HG02938 (cell line): ENCODE measurements at regions not wholly inside any gene's neighbourhood (a gene's known extent, or its start where the extent isn't known, plus 50 kb on each side); places are given as distances from the start of the nearest gene placed in this dataset.
"Not testable (repeated sequence)": the region's sequence is repeated elsewhere in the genome, so short reads cannot be mapped to it uniquely, and the experiment has no call there.

Experiments
- ATAC-seq: cut with Tn5 transposase; IDR thresholded peaks from one replicate; pipeline ENCODE4 v1.9.1; 2021; ENCODE audit warnings: mild to moderate bottlenecking, moderate library complexity; ENCODE audit not compliant: unreplicated experiment

DNA sequence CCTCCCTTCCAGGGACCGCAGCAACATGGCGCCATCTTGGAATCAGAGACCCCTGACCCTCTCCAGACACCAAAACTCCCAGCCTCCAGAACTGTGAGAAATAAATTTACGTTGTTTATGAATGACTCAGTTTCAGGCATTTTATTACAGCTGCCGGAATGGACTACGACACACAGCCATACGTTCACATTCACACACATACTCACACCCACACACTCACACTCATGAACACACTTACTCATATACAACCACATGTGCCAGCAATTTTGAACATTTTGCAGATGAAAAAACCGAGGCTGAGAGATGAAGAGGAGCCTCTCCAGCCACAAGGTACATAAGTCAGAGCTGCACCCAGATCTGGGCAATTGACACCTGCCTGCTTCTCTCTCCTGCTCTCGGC, 151.0 kb upstream of the RAB4A start:
- no peak for ATAC-seq

DNA sequence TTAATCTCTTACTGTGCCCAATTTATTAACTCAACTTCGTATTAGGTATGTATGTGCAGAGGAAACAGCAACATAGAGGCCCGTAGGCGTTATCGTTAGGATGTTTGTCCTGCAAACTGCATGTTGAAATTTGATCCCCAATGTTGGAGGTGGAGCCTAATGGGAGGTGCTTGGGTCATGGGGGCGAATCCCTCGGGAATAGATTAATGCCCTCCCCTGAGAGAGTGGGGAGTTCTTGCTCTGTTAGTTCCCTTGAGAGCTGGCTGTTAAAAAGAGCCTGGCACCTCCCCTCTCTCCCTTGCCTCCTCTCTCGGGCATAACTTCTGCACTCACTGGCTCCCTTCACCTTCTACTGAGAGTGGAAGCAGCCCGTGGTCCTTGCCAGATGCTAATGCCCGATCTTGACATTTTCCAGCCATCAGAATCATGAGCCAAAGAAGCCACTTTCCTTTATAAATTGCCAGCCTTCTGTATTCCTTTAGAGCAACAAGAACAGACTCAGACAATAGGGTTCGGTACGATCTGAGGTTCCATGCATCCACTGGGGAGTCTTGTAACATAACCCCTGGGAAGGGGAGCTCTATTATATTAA, 149.0 kb upstream of the RAB4A start:
- ATAC-seq = no peak

DNA sequence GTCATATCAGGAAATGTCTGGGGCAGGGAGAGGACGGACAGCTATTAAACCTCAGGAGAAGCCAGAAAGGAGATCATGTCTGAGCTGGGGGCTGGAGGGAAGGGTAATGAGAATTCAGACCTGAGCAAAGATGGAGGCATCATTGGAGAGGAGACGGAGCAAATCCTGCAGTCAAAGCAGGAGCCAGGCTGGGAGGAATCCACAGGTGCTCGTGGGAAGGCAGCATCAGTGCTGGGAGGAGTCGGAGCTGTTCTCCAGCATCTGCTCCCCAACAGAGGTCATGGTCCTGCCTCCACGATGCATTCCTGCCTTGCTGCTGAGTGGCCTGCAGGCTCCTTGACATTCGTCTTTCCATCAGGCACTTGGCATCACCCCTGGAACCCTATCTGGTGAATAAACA, 148.3 kb upstream of the RAB4A start:
- ATAC-seq = no peak

DNA sequence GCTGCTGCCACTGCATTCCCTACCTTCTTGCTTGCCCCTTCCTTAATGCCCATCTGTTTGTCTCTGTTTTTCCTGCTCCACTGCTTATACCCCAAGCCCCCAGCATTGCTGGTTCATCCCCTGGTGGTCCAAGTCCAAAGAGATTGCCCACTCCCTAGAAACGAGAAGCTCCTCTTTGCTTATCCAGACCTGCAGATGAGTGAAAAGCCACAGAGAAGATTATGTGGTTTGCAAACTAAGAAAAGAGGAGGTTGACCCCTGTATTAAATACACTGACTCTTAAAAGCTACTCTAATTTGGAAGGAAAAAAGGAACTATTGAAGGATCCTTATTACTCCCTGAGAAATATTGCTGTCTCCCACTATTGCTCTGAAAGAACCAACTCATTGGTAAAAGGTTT, 146.8 kb upstream of the RAB4A start:
- no peak for ATAC-seq

DNA sequence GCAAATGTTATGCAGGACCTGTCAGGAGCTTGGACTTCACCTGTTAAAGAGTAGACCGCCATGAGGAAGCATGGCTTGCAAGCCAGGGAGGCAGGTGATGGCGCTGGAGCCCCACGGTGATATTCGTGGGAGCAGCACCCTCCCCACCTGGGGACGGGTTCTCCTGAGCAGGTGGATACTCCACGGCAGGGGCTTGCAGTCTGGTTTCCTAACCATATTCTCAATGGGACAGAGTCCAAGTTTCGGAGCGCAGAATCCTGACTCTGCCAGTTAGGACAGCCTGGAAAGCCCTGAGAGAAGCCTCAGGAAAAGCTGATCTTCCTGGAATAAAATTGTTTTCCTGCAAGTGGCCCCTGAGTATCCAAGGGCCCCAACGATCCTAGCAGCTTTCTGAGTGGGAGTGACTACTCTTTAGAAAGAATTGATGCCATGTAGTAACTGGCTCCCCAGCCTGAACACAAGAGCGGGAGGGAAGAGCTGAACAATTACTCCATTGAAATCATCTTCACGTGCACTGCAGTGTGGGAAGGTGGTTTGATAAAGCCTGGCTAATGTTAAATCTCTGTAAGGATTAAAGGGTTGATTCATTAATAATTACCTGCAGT, 146.3 kb upstream of the RAB4A start:
- no peak for ATAC-seq

DNA sequence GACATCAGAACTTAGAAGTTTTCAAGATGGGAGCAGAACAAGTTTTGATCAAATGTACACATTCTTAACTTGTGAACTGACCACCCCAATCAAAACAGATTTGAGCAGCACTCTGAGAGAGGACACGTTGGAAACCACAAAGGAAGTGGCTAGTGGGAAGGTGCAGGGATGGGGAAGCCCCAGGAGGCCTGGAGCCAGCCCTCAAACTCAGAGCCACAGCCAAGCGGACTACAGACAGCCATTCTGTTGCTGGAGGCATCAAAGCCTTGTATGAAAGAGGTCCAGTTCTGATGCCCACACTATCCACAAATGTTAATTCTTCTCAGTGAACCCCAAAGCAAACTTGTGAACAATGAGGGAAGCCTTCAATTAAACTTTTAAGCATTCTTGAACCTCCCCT, 143.6 kb upstream of the RAB4A start:
- ATAC-seq = peak; percentile 52

DNA sequence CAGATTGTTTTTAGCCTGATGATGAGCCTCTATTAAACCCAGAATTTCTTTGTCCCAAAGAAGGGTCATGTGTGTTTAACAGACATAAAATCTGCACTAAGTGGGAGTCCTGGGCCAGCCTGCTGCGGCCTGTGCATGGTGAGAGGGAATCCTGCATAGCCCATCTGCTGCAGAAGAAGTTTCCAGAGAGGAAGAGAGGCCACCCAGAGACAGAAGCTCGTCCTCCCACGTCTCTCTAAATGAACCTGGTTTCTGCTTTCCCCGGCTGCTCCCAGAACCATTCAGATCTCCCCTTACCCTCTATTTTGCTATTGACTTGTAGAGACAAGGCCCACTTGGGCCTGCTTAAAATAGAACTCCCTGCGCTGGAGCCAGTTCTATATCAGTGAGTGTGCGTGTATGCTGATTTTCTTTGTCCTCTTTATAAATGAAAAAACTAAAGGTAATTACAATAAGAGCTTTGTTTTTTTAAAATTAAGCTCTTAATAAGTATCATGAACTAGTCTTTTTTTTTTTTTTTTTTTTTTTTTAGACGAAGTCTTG, 142.8 kb upstream of the RAB4A start:
- ATAC-seq = no peak

DNA sequence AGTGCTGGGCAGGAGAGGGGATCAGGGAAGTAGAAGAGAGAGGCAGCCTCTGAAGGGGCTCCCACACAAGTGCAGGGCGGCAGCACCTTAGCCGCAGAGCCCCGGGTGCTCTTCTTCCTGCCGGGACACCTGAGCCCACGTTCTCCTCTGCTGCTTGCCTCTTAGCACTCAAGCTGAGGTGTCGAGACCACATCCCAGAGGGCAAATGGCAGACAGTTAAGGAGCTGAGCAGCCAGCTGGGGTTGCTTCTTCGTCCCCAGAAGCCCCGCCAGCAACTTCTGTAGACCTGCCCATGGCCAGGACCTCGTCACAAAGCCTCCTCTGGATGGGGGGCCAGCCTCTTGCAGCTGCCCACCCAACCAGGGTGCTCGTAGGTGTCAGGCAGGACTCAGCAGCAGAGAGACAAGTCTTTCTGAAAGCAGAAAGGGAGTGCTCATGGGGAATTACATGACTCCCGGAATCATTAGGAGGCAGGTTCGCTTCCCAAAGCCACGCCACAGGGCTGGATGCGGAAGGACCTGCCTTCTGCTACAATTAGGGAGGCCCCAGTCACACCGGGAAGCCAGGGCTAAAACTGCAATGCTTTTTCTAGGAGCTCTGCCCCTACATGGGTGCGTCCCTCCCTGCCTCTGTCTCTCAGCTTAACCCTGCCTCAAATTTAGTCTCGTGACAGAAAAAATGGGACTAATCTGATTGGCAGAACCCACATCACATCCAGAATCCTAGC, 141.4 kb upstream of the RAB4A start:
- ATAC-seq = no peak

DNA sequence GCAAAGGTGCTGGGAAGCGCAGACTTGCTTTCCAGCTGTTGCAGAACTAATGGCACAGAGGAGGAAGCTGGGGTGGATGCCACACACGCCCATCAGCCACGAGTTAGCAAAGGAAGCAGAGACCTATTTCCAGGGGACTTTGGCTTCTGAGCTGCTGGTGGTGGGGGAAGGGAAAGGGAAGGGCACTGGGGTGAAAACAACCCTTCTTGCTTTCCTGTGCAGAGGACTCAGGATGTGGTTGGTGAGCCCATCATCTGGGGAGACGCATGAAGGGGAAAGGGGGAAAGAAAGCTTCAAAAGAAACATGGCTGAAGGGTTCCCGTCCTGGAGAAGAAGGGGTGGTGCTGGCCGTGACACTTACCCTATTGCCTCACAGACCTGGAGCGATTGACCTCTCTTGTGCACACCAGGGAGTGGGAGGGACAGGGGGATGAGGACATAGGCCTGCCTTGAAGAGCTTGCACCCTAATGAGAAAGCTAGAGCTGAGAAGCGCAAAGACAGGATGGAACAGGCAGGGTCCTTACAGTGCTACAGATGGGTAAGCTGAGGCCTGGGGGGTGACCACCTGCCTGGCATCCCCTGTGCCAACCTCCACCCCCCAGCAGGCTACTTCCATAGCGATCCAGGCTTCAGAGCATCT, 140.8 kb upstream of the RAB4A start:
- ATAC-seq = no peak

DNA sequence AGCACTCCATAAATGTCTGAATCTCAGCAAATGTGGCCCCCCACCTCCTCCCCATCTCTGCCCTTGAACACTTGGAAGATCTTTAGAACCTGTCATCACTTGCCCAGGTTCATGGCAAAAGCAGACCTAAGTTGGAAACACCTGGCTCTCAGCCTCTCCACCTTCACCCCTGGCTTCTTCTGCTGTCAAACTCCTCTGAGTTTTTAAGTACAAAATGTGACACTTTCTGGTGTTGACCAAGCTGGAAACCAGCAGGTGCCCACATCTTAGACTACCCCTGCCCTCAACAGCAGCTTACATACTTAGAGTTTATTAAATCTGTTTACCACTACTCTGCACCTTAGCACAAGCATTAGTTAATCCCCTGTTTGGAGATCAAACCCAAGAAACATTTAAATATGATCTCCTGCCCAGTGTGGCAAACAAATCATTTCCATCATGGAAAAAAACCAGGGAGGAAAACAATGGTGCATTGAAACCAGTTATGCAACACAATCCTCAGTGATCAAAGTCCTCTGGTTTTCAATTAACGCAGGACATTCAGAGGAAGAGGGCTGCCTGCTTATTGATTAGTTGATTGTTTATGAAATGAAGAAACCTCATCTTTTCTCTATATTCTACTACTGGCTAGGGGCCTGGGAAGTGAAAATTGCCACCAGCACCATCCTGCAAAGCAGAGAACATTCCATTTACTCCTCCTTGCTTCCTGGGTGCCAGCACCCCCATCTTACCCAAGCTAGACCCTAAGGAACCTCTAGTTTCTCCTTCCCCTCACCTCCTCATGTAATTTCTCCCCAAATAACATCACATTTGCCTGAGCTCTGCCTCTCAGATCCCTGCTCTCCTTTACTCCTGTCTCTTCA, 139.4 kb upstream of the RAB4A start:
- no peak for ATAC-seq

DNA sequence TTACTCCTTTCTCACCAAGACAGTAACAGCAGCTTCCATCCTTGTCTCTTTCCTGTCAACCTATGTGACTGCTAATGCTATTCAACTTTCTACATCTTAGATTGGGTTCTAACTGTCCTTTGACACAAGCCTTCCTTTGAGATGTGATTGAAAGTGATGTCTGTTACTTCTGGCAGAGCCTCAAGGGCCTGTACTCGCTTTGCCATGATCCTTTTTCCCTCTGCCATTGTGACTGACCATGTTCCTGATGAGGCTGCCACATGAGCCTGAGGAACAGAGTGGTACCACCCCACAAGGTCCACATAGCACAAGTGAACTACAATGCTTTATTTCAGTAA, 138.8 kb upstream of the RAB4A start:
- no peak for ATAC-seq

DNA sequence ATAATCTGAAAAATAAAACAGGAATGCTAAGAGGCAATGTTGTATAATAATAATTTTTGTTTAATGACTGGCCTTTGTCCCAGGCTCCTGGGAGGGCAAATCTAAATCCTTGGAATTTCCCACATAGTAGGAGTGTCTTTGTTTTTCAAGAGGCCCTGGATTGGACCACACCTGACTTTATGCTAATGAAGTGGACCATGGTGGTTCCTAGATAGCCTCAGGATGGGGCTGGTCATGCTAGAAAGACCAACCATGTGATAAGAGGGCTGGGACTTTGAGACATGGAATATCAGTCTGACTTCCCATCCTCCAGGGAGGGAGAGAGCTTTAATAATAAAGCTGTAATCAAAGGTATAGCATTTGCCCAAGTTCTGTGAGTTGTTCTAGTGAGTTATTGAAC, 138.2 kb upstream of the RAB4A start:
- no peak for ATAC-seq

DNA sequence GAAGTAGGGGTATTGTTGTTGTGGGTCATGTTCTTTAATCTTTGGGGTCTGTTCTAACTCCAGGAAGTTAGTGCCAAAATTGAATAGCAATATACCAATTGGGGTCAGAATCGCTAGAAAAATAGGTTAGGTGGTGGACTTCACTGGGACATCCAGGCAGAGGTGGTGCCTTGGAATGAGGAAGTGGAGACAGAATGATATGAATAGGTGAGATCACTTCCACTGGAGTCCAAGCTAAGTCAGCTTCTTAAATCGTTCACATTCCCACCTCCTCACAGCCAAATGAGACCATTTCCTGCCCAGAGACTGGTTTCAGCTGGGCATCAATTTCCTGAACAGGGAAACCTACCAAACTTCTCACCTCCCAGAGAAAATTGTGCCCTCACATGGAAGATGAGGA, 137.8 kb upstream of the RAB4A start:
- ATAC-seq = no peak

DNA sequence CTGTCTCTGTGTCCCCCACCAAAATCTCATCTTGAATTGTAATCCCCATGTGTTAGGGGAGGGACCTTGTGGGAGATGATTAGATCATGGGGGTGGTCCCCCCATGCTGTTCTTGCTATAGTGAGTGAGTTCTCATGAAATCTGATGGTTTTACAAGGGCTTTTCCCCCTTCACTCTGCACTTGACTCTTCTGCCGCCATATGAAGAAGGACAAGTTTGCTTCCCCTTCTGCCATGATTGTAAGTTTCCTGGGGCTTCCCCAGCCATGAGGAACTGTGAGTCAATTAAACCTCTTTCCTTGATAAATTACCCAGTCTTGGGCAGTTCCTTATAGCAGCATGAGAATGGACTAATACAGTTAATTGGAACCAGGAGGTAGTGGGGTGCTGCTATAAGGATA, 137.1 kb upstream of the RAB4A start:
- no peak for ATAC-seq

DNA sequence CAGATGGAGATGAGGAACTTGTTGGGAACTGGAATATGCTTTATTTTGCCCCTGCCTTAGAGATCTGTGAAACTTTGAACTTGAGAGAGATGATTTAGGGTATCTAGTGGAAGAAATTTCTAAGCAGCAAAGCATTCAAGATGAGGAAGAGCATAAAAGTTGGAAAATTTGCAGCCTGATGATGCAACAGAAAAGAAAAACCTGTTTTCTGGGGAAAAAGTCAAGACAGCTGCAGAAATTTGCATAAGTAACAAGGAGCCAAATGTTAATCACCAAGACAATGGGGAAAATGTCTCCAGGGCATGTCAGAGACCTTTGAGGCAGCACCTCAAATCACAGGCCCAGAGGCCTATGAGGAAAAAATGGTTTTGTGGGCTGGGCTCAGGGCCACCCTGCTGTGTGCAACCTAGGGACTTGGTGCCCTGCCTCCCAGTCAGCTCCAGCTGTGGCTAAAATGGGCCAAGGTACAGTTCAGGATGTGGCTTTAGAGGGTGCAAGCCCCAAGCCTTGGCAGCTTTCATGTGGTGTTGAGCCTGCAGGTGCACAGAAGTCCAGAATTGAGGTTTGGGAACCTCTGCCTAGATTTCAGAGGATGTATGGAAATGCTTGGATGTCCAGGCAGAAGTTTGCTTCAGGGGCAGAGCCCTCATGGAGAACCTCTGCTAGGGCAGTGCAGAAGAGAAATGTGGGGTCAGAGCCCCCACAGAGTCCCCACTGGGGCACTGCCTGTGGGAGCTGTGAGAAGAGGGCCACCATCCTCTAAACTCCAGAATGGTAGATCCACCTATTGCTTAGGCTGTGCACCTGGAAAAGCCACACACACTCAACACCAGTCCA, 136.3 kb upstream of the RAB4A start:
- not testable (repeated sequence) for ATAC-seq

DNA sequence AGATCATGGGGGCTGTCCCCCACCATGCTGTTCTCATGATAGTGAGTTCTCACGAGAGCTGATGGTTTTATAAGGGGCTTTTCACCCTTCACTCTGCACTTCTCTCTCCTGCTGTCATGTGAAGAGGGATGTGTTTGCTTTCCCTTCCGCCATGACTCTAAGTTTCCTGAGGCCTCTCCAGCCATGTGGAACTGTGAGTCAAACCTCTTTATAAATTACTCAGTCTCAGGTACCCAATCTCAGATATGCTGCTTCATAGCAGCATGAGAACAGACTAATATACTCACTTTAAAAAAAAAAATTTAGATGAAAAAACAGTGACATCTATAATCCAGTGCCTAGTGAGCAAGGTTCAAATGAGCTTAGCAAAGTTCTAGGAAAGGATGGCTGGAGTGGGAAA, 135.1 kb upstream of the RAB4A start:
- no peak for ATAC-seq

DNA sequence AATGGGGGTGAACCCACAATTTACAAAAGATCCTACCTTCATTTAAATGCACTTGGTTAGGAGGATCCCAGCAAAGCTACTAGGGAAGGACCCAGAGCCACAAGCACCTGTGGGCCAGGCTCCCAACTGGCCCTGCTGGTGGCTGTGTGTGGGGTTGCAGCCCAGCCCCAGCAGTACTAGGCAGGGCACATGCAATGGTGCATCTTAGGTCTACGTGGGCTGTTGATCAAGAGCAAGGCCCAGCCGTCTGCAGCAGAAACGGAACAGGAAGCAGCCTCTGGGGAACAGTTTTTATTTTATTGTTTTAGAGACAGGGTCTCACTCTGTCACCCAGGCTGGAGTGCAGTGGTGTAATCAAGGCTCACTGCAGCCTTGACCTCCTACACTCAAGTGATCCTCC, 134.1 kb upstream of the RAB4A start:
- ATAC-seq = no peak

DNA sequence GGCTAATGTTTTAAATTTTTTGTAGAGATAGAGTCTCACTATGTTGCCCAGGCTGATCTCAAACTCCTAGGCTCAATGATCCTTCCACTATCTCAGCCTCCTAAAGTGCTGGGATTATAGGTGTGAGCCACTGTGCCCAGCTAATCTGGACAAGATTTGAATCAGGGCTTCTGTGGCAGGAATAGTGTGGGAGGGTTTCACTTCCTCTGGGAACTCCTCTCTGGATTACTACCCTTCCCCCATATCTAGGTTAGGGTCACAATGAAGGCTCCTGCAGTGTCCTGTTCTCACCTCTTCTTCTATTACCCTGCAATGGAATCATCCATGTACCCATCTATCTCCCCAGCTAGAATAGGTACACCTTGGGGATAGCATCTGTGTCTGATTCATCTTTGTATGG, 133.6 kb upstream of the RAB4A start:
- no peak for ATAC-seq

DNA sequence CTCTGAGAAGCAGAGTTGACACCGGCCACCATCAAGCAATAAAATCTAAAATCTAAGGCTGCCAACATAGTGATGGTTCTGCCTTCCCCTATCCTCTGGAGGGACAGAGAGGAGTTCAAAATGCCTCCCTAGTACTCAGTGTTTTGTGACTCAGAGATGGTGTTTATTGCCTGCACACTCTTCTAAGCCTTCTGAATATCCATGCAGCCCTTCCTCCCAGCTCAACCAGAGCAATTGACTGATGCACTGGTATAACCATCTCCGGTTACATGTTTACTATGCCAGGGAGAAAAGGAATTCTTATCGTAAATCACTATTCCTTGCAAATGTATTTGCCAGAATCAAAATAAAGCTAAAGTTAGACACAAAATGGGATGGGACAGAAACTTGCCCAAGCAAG, 132.9 kb upstream of the RAB4A start:
- ATAC-seq = no peak
